GM12864 (cell line): ENCODE measurements at regions not wholly inside any gene's neighbourhood (a gene's known extent, or its start where the extent isn't known, plus 50 kb on each side); places are given as distances from the start of the nearest gene placed in this dataset.

Experiments
- DNase-seq: peaks from one replicate; pipeline ENCODE4 v3.0.0-alpha.2; 2011; ENCODE audit warnings: low read depth
- H3K4me3 ChIP-seq: 2 replicates; pipeline ENCODE4 v1.5.1; 2011; ENCODE audit warnings: mild to moderate bottlenecking, low read depth, low read length, control low read depth
- CTCF ChIP-seq: IDR thresholded peaks from 2 replicates; pipeline ENCODE4 v1.5.1; 2011; ENCODE audit warnings: low read depth, mild to moderate bottlenecking, moderate library complexity, low read length, control low read depth, inconsistent platforms; ENCODE audit errors: missing control alignments

- no peak for DNase-seq
- H3K4me3 ChIP-seq, result no peak overlapping the region
- TF ChIP-seq CTCF, result no peak
Observed at GRCh38 chr2:191580581-191580980, 97.4 kb upstream of the NABP1 start.

GRCh38 chr2:191581003-191581402 is 96.9 kb upstream of the NABP1 start:
- H3K4me3 ChIP-seq, result no peak overlapping the region
- DNase-seq, result no peak
- TF ChIP-seq CTCF, result no peak

GRCh38 chr2:191582355-191582754 is 95.6 kb upstream of the NABP1 start:
- no peak for TF ChIP-seq CTCF
- no peak overlapping the region for H3K4me3 ChIP-seq
- no peak for DNase-seq

GRCh38 chr2:191591025-191591424 is 86.9 kb upstream of the NABP1 start:
- H3K4me3 ChIP-seq, result no peak overlapping the region
- TF ChIP-seq CTCF, result no peak
- DNase-seq, result no peak

- DNase-seq, result no peak
- no peak for TF ChIP-seq CTCF
- H3K4me3 ChIP-seq, result no peak overlapping the region
Observed at GRCh38 chr2:191593622-191594385, 84.1 kb upstream of the NABP1 start.

- DNase-seq, result no peak
- no peak for TF ChIP-seq CTCF
- no peak overlapping the region for H3K4me3 ChIP-seq
Observed at GRCh38 chr2:191597186-191597751, 80.7 kb upstream of the NABP1 start.

GRCh38 chr2:191598296-191598695 is 79.6 kb upstream of the NABP1 start:
- TF ChIP-seq CTCF, result no peak
- DNase-seq, result no peak
- H3K4me3 ChIP-seq, result no peak overlapping the region
